HepG2 (cell line): ENCODE measurements at regions not wholly inside any gene's neighbourhood (a gene's known extent, or its start where the extent isn't known, plus 50 kb on each side); places are given as distances from the start of the nearest gene placed in this dataset.

ENCODE experiments used
- ATAC-seq: fragments of 200-7000 bp; cut with Tn5 transposase; 3 replicates; pipeline ENCODE4 v1.9.1; 2020; ENCODE audit warnings: mild to moderate bottlenecking, moderate library complexity
- BruUV-seq: library from RNA; stranded (reverse); fragments of 400-500 nt; replicated peaks from 2 replicates; lab custom pipeline; 2021; lab: Mats Ljungman, UMichigan
- CTCF ChIA-PET: fragments of 300-600 bp; formaldehyde crosslinking; extraction: SDS; loops from one replicate; lab custom pipeline; 2021; ENCODE audit warnings: low total read pairs, inconsistent platforms, low intra/inter-chr PET ratio; lab: Yijun Ruan, JAX
- POLR2A ChIA-PET: fragments of 350-600 bp; sonication (Branson Sonifier 250); formaldehyde crosslinking; loops from one replicate; lab custom pipeline; 2020; ENCODE audit warnings: antibody characterized with exemption, inconsistent platforms; lab: Yijun Ruan, JAX
- DNase-seq: peaks from one replicate; pipeline ENCODE4 v3.0.0-alpha.2; 2015; ENCODE audit warnings: low spot score
- FAIRE-seq: peaks from 3 replicates; lab custom pipeline; 2011; peaks lifted over from hg19 to GRCh38; lab: Jason Lieb, UNC
- H2AFZ ChIP-seq: one replicate; pipeline ENCODE4 v1.6.1; 2011; ENCODE audit warnings: low read length, inconsistent platforms
- H3K27ac ChIP-seq: fragments of 300-600 bp; 3 replicates; pipeline ENCODE4 v1.8.0; 2011; ENCODE audit warnings: mixed run types, mild to moderate bottlenecking, mixed read lengths, low read length, inconsistent platforms; ENCODE audit not compliant: insufficient read depth; ENCODE audit errors: extremely low read length
- H3K27me3 ChIP-seq, 2 experiments: fragments of 200-600 bp in 1 of 2; 2 replicates in 1 of 2; 3 replicates in 1 of 2; pipeline versions ENCODE4 v1.6.0 to v1.8.0; 2011; ENCODE audit warnings: low read length in 2 of 2, mild to moderate bottlenecking in 2 of 2, moderate library complexity in 2 of 2, inconsistent platforms in 1 of 2; ENCODE audit not compliant: insufficient read depth in 2 of 2, control insufficient read depth in 1 of 2
- H3K36me3 ChIP-seq, 2 experiments: fragments of 200-600 bp in 1 of 2; replicated peaks in 1 of 2; 2 replicates in 1 of 2; 3 replicates in 1 of 2; pipeline versions ENCODE4 v1.5.1 to v1.8.0; 2011; ENCODE audit warnings: low read length in 2 of 2, inconsistent platforms in 1 of 2; ENCODE audit not compliant: insufficient read depth in 2 of 2, control insufficient read depth in 1 of 2
- H3K4me1 ChIP-seq: 2 replicates; pipeline ENCODE4 v1.5.1; 2012; ENCODE audit warnings: low read length, inconsistent platforms; ENCODE audit not compliant: insufficient read depth
- H3K4me2 ChIP-seq: 2 replicates; pipeline ENCODE4 v1.6.0; 2011; ENCODE audit warnings: low read depth, low read length, inconsistent platforms
- H3K4me3 ChIP-seq, 3 experiments: fragments of 200-600 bp in 1 of 3; sonication (generic), shearing (Covaris generic) in 1 of 3; replicated peaks in 1 of 3; 2 replicates each; pipeline ENCODE4 v1.5.1; 2011 to 2016; ENCODE audit warnings: low read length in 3 of 3, inconsistent platforms in 2 of 3, low read depth in 2 of 3, mild to moderate bottlenecking in 2 of 3, control low read depth in 1 of 3, mixed read lengths in 1 of 3; ENCODE audit not compliant: insufficient read depth in 1 of 3
- H3K79me2 ChIP-seq: one replicate; pipeline ENCODE4 v1.6.1; 2011; ENCODE audit warnings: low read length, inconsistent platforms; ENCODE audit not compliant: insufficient read depth
- H3K9ac ChIP-seq: 2 replicates; pipeline ENCODE4 v1.6.0; 2011; ENCODE audit warnings: mild to moderate bottlenecking, low read depth, low read length, inconsistent platforms; ENCODE audit not compliant: insufficient read depth
- H3K9me3 ChIP-seq: 2 replicates; pipeline ENCODE4 v1.5.1; 2012; ENCODE audit warnings: mild to moderate bottlenecking, low read length
- H4K20me1 ChIP-seq: 2 replicates; pipeline ENCODE4 v1.6.0; 2011; ENCODE audit warnings: inconsistent platforms, mild to moderate bottlenecking, low read length, moderate library complexity; ENCODE audit not compliant: insufficient read depth
- GATAD2A ChIP-seq: IDR thresholded peaks from 2 replicates; pipeline ENCODE4 v1.6.1; 2016
- MAF1 ChIP-seq: sonication (generic); formaldehyde crosslinking; IDR thresholded peaks from 2 replicates; pipeline ENCODE4 v1.5.0; 2020; ENCODE audit warnings: missing genetic modification reagents, borderline replicate concordance
- MTA3 ChIP-seq: sonication (generic); formaldehyde crosslinking; IDR thresholded peaks from 2 replicates; pipeline ENCODE4 v1.4.0; 2020; ENCODE audit warnings: missing genetic modification reagents
- NAIF1 ChIP-seq: sonication (generic); formaldehyde crosslinking; IDR thresholded peaks from 2 replicates; pipeline ENCODE4 v1.5.0; 2020; ENCODE audit warnings: mild to moderate bottlenecking, missing genetic modification reagents, borderline replicate concordance
- POLR2AphosphoS5 ChIP-seq: IDR thresholded peaks from 2 replicates; pipeline ENCODE4 v1.6.1; 2012; ENCODE audit warnings: low read depth, low read length
- SIN3A ChIP-seq: IDR thresholded peaks from 2 replicates; pipeline ENCODE4 v1.6.1; 2011; ENCODE audit warnings: low read depth, mild to moderate bottlenecking, control low read depth, low read length, borderline replicate concordance
- ZNF550 ChIP-seq: sonication (generic); formaldehyde crosslinking; IDR thresholded peaks from 2 replicates; pipeline ENCODE4 v1.4.0; 2020; ENCODE audit warnings: mild to moderate bottlenecking, missing genetic modification reagents, borderline replicate concordance
- WGBS: methylation state at CpG from one replicate; pipeline ENCODE4 v1.1.6; 2017; ENCODE audit warnings: low lambda C conversion rate; 5-methylcytosine and 5-hydroxymethylcytosine counted together
- in situ Hi-C: cut with HindIII; loops from 2 replicates; pipeline ENCODE4 v1.10.0; 2017; ENCODE audit warnings: low pct_unique_long_range_greater_than_20kb; ENCODE audit not compliant: extremely low pct_ligation_motif_present
- intact Hi-C: fragments of 100-400 bp; cut with micrococcal nuclease; formaldehyde crosslinking; loops from one replicate; pipeline ENCODE4 v1.10.0; 2022; ENCODE audit not compliant: unreplicated experiment

- intact Hi-C loops, result no loop called here
- DNase-seq, result no peak
Observed at GRCh38 chr6:45730232-45730631, 285.4 kb downstream of the CLIC5 start.

GRCh38 chr6:45728674-45729073, 287.0 kb downstream of the CLIC5 start:
- DNase-seq (no peak), ATAC-seq (no peak), FAIRE-seq (no peak)
- WGBS, result 26% methylated on average over 3 of the region's 3 CpGs
- no peaks in the 10 kb centered on the region for H3K79me2 ChIP-seq
- in situ Hi-C loops, result no loop called here
- intact Hi-C loops, result no loop called here
- ChIA-PET CTCF (no interaction called here), POLR2A (no interaction called here)
- BruUV-seq, result no TSS peak
- no peaks in the 10 kb centered on the region for H3K36me3 ChIP-seq
- no peak overlapping the region for H2AFZ ChIP-seq
- H3K4me3 ChIP-seq, result no peak overlapping the region
- H3K27me3 ChIP-seq, result no peaks in the 10 kb centered on the region; a peak in 1 of 5 replicates
- H3K4me1 ChIP-seq, result no peaks in the 10 kb centered on the region
- no peak overlapping the region for H3K4me2 ChIP-seq
- no peak overlapping the region for H3K9ac ChIP-seq
- H3K9me3 ChIP-seq, result no peaks in the 10 kb centered on the region
- no peaks in the 10 kb centered on the region for H4K20me1 ChIP-seq
- no peak overlapping the region for H3K27ac ChIP-seq
- TF ChIP-seq POLR2AphosphoS5 (no peak), NAIF1 (CRISPR knock-in tag) (no peak), SIN3A (no peak), MTA3 (CRISPR knock-in tag) (no peak)

More at GRCh38 chr6:45730232-45730631, 285.4 kb downstream of the CLIC5 start:
- Histone ChIP-seq H3K9ac (no peak overlapping the region), H3K27me3 (no peaks in the 10 kb centered on the region; a peak in 1 of 5 replicates), H3K27ac (no peak overlapping the region), H3K4me2 (no peak overlapping the region), H3K4me1 (no peaks in the 10 kb centered on the region), H4K20me1 (no peaks in the 10 kb centered on the region), H3K9me3 (no peaks in the 10 kb centered on the region), H2AFZ (no peak overlapping the region), H3K4me3 (no peak overlapping the region), H3K79me2 (no peaks in the 10 kb centered on the region), H3K36me3 (no peaks in the 10 kb centered on the region)
- TF ChIP-seq GATAD2A (CRISPR knock-in tag) (no peak), ZNF550 (no peak), MAF1 (CRISPR knock-in tag) (no peak)
- ChIA-PET POLR2A (no interaction called here), CTCF (no interaction called here)
- FAIRE-seq, result no peak
- no peak for ATAC-seq
- 0% methylated on average over 1 of the region's 1 CpG for WGBS
- in situ Hi-C loops, result no loop called here
- BruUV-seq, result no TSS peak
